Aorta (tissue), 5 donors: ENCODE measurements at regions not wholly inside any gene's neighbourhood (a gene's known extent, or its start where the extent isn't known, plus 50 kb on each side); places are given as distances from the start of the nearest gene placed in this dataset.

Experiments used
- ATAC-seq: fragments of 200-7000 bp; cut with Tn5 transposase; one replicate; pipeline ENCODE4 v1.9.1; 2022; ENCODE audit warnings: moderate library complexity; ENCODE audit not compliant: low FRiP score
- DNase-seq, 2 donors: peaks; one replicate each; pipeline ENCODE4 v3.0.0-alpha.2; 2020
- H3K27ac ChIP-seq, 2 donors: one replicate each; pipeline ENCODE4 v1.5.1; 2013; ENCODE audit warnings: low read length in 2 of 2, mild to moderate bottlenecking in 2 of 2, moderate library complexity in 2 of 2, control low read depth in 1 of 2, inconsistent platforms in 1 of 2, low read depth in 1 of 2
- H3K27me3 ChIP-seq, 2 donors: one replicate each; pipeline ENCODE4 v1.6.1; 2013; ENCODE audit warnings: control low read depth in 1 of 2, low read length in 1 of 2, mild to moderate bottlenecking in 1 of 2, moderate library complexity in 1 of 2; ENCODE audit not compliant: insufficient read depth in 2 of 2, control insufficient read depth in 1 of 2
- H3K36me3 ChIP-seq, 2 donors: one replicate each; pipeline ENCODE4 v1.6.1; 2013; ENCODE audit warnings: control low read depth in 1 of 2, low read length in 1 of 2, mild to moderate bottlenecking in 1 of 2; ENCODE audit not compliant: insufficient read depth in 2 of 2, control insufficient read depth in 1 of 2
- H3K4me1 ChIP-seq, 2 donors: one replicate each; pipeline ENCODE4 v1.6.1; 2013; ENCODE audit warnings: low read length in 2 of 2, control low read depth in 1 of 2, mild to moderate bottlenecking in 1 of 2, moderate library complexity in 1 of 2; ENCODE audit not compliant: insufficient read depth in 2 of 2, control insufficient read depth in 1 of 2
- H3K4me3 ChIP-seq, 2 donors: one replicate each; pipeline ENCODE4 v1.5.1; 2013; ENCODE audit warnings: low read length in 2 of 2, control low read depth in 1 of 2, mild to moderate bottlenecking in 1 of 2
- H3K9me3 ChIP-seq: one replicate; pipeline ENCODE4 v1.6.1; 2013; ENCODE audit warnings: mild to moderate bottlenecking, low read length; ENCODE audit not compliant: control insufficient read depth
- WGBS, 2 donors: extraction: QIAGEN DNeasy Blood & Tissue Kit; methylation state at CpG; one replicate each; pipeline ENCODE4 v1.1.7; 2013; 5-methylcytosine and 5-hydroxymethylcytosine counted together
- intact Hi-C, 2 donors: fragments of 100-400 bp; cut with DNase I; formaldehyde crosslinking; loops; one replicate each; pipeline versions ENCODE4 v1.14.2 to v1.15.0; 2022
- donor health status: healthy with polysubstance abuse.
- donor health status: Bipolar disorder and iron deficiency.
- donor health status: DM: no; HTN: no; CAD: no.
- donor health status: DM: no; HTN: no; CAD: no.
- donor health status: DM: yes; HTN: yes; CAD: no.

- Histone ChIP-seq H3K4me1 (no peaks in the 10 kb centered on the region), H3K9me3 (no peaks in the 10 kb centered on the region), H3K27ac (no peak overlapping the region), H3K27me3 (no peaks in the 10 kb centered on the region), H3K4me3 (no peak overlapping the region), H3K36me3 (no peaks in the 10 kb centered on the region)
- ATAC-seq, result no peak
- intact Hi-C loops, result no loop called here
- 46 to 52% methylated on average over 25 to 26 of the region's 26 CpGs for WGBS, 2 donors
- peak in 1 of 2 donors; percentile 73 for DNase-seq
These were observed 53.7 kb upstream of the NKX1-1 start for GRCh38 chr4:1459722-1460511.

DNA sequence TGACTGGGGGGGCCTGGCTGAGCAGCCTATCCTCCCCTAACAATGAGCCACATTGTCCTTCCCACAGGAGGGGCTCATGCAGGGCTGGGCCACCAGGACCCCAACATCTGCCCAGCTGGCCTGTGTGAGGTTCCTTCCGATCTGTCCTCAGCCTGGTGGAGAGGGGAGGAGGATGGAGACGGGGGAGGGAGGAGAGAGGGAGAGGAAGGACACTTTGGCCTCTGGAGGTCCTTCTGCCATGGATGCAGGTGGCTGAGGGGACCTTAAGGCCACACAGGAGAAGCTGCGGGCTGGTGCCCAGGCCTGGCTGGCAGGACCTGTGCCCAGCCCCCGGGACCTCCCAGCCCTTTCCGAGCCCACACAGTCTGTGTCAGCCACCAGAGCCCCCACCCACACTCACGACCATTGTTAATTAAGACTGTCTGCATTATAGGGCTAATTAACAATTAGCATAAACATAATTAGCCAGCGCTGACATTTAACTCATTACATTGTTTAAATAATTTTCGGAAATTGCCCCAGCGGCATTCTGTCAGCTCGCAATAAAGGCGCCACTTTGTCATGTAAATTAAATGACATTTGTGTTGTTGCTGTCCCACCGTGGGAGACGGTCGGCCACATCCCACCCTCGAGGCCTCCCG lies 53.0 kb upstream of the NKX1-1 start:
- no peak for DNase-seq
- Histone ChIP-seq H3K36me3 (no peaks in the 10 kb centered on the region), H3K4me3 (no peak overlapping the region), H3K27me3 (no peaks in the 10 kb centered on the region), H3K4me1 (no peaks in the 10 kb centered on the region), H3K27ac (no peak overlapping the region), H3K9me3 (peaks cover 2% of the 10 kb centered on the region)
- ATAC-seq, result no peak
- intact Hi-C loops, result no loop called here
- 30% methylated on average over 16 of the region's 16 CpGs for WGBS, 2 donors

- 51 to 62% methylated on average over 3 of the region's 3 CpGs for WGBS, 2 donors
- intact Hi-C loops, result no loop called here
These were observed 52.3 kb upstream of the NKX1-1 start for GRCh38 chr4:1458581-1458980.

More at GRCh38 chr4:1458581-1458980, 52.3 kb upstream of the NKX1-1 start:
- Histone ChIP-seq H3K27ac (no peak overlapping the region), H3K4me1 (no peaks in the 10 kb centered on the region), H3K4me3 (no peak overlapping the region), H3K27me3 (no peaks in the 10 kb centered on the region), H3K9me3 (peaks cover 2% of the 10 kb centered on the region), H3K36me3 (no peaks in the 10 kb centered on the region)
- ATAC-seq (no peak), DNase-seq (no peak)
